ENCODE measurements at regions not wholly inside any gene's neighbourhood (a gene's known extent, or its start where the extent isn't known, plus 50 kb on each side); places are given as distances from the start of the nearest gene placed in this dataset.

GRCh38 chr14:73788317-73788598, 63.4 kb upstream of the PTGR2 start:
- DNase-seq (ENCODE audit: extremely low spot score, unreplicated experiment), result no peak
- Mint-ChIP-seq H3K27ac (peak overlapping the region; percentile 95), H3K4me1 (ENCODE audit: unreplicated experiment) (peaks cover 64% of the 10 kb centered on the region), H3K36me3 (no peaks in the 10 kb centered on the region), H3K4me3 (peak overlapping the region; percentile 94), H3K9me3 (no peaks in the 10 kb centered on the region), H3K27me3 (no peaks in the 10 kb centered on the region)
- TF ChIP-seq, protein P1, sequence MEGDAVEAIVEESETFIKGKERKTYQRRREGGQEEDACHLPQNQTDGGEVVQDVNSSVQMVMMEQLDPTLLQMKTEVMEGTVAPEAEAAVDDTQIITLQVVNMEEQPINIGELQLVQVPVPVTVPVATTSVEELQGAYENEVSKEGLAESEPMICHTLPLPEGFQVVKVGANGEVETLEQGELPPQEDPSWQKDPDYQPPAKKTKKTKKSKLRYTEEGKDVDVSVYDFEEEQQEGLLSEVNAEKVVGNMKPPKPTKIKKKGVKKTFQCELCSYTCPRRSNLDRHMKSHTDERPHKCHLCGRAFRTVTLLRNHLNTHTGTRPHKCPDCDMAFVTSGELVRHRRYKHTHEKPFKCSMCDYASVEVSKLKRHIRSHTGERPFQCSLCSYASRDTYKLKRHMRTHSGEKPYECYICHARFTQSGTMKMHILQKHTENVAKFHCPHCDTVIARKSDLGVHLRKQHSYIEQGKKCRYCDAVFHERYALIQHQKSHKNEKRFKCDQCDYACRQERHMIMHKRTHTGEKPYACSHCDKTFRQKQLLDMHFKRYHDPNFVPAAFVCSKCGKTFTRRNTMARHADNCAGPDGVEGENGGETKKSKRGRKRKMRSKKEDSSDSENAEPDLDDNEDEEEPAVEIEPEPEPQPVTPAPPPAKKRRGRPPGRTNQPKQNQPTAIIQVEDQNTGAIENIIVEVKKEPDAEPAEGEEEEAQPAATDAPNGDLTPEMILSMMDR (conservative IDR thresholded peaks at IDR 0.05), result no peak

- H3K4me3 Mint-ChIP-seq, result peak overlapping the region; percentile 94
- peak overlapping the region; percentile 95 for H3K27ac Mint-ChIP-seq
- TF ChIP-seq, protein P1 (conservative IDR thresholded peaks at IDR 0.05), result no peak
- H3K36me3 Mint-ChIP-seq, result no peaks in the 10 kb centered on the region
- no peak for DNase-seq (ENCODE audit: extremely low spot score, unreplicated experiment)
- H3K27me3 Mint-ChIP-seq, result no peaks in the 10 kb centered on the region
- peaks cover 66% of the 10 kb centered on the region for H3K4me1 Mint-ChIP-seq (ENCODE audit: unreplicated experiment)
- H3K9me3 Mint-ChIP-seq, result no peaks in the 10 kb centered on the region
Observed at GRCh38 chr14:73787486-73788316, 63.9 kb upstream of the PTGR2 start.

DNA sequence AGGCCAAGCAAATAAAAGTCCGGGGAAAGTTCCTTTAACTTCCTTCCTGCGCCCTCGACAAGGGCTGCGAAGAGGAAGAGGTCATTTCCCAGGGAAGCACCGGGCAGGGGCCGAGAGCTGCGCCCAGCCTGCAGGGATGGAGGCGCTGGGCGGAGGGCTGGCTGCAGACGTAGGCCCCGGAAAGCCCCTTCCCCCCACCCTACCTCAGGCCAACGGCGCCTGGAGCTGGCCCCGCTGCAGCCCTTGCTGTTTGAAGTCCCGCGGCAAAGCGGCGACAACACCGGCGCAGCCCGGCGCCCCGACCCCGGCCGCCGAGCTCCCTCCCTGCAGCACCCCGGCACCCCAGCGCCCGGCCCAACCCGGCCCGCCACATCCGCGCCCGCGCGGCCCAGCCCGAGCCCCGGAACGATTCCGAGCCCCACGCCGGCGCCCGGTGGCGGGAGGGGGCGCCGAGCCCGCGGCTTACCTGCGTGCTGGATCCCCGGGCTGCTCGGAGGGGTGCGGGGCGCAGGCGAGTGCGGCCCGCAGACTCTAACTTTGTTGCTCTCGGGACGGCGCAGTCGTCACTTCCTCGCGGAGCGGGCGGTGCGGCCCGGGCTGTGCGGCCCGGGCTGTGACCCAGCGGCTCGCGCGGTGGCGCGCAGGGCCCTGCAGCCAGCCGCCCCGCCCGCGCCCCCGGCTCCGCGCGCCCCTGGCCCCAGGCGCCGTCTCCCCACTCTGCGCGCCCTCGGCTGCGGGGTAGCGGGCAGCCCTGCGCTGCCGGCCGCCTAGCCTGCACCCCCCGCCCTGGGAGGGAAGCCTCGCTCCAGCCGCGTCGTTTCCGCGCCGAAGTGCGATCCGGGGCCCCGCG, 64.8 kb upstream of the PTGR2 start:
- peaks cover 61% of the 10 kb centered on the region for H3K4me1 Mint-ChIP-seq (ENCODE audit: unreplicated experiment)
- H3K36me3 Mint-ChIP-seq, result no peaks in the 10 kb centered on the region
- H3K27me3 Mint-ChIP-seq, result no peaks in the 10 kb centered on the region
- peak overlapping the region; percentile 95 for H3K27ac Mint-ChIP-seq
- TF ChIP-seq, protein P1 (conservative IDR thresholded peaks at IDR 0.05), result no peak
- peak overlapping the region; percentile 94 for H3K4me3 Mint-ChIP-seq
- DNase-seq (ENCODE audit: extremely low spot score, unreplicated experiment), result no peak
- H3K9me3 Mint-ChIP-seq, result no peaks in the 10 kb centered on the region

- peak overlapping the region; percentile 87 for H3K27ac Mint-ChIP-seq
- H3K4me3 Mint-ChIP-seq, result peak overlapping the region; percentile 89
- DNase-seq (ENCODE audit: extremely low spot score, unreplicated experiment), result peak; percentile 77
- TF ChIP-seq, protein P1 (conservative IDR thresholded peaks at IDR 0.05), result peak; percentile 63
- H3K27me3 Mint-ChIP-seq, result no peaks in the 10 kb centered on the region
- no peaks in the 10 kb centered on the region for H3K36me3 Mint-ChIP-seq
- H3K9me3 Mint-ChIP-seq, result no peaks in the 10 kb centered on the region
- peaks cover 60% of the 10 kb centered on the region for H3K4me1 Mint-ChIP-seq (ENCODE audit: unreplicated experiment)
Observed at GRCh38 chr14:73785834-73786635, 65.6 kb upstream of the PTGR2 start.

DNA sequence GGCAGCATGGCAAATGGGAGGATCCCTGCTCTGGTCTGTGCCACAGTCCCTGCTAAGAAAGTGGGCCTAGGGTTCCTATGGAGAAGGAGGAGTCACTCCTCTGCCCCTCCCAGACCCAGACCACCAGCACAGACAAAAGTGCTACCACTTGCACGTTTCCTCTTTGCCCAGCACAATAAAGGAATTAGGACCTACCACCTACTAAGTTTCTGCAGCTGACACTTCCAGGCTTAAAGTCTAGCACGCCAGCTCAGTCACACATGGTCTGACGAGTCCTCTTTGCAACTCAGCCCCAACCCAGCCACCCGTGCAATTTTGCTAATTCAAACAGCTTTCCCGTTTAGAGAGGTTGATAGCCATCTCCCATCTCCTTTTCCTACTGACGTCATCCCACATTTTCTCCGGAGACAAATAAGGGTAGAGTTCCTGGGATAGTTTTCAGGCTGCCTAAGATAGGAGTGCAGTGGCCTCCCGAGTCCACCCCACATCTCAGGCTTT, 66.2 kb upstream of the PTGR2 start:
- H3K27ac Mint-ChIP-seq, result peak overlapping the region; percentile 87
- DNase-seq (ENCODE audit: extremely low spot score, unreplicated experiment), result no peak
- TF ChIP-seq, protein P1 (conservative IDR thresholded peaks at IDR 0.05), result no peak
- H3K4me1 Mint-ChIP-seq (ENCODE audit: unreplicated experiment), result peaks cover 58% of the 10 kb centered on the region
- peaks cover under 1% of the 10 kb centered on the region for H3K36me3 Mint-ChIP-seq
- peak overlapping the region; percentile 89 for H3K4me3 Mint-ChIP-seq
- no peaks in the 10 kb centered on the region for H3K9me3 Mint-ChIP-seq
- H3K27me3 Mint-ChIP-seq, result no peaks in the 10 kb centered on the region
